ENCODE measurements at regions not wholly inside any gene's neighbourhood (a gene's known extent, or its start where the extent isn't known, plus 50 kb on each side); places are given as distances from the start of the nearest gene placed in this dataset.

DNA sequence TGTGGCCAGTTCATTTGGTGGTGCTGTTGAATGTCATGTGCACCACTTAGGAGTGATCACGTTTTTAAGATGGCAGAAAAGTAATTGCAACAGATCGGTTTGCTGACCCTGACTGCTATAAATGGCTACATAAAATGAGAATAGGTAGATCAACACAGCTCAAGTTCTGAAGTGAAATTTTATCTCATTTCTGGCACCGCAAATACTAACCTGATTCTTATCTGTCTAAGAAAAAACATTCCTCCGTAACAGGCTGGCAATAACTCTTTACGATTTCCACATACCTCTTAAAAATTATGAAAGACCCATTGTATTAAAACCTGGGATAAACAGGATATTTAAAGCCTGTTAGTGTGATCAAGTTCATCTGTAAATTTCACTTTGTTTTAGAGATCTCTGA is 387.5 kb downstream of the PDGFC start:
- TF ChIP-seq, protein P1, sequence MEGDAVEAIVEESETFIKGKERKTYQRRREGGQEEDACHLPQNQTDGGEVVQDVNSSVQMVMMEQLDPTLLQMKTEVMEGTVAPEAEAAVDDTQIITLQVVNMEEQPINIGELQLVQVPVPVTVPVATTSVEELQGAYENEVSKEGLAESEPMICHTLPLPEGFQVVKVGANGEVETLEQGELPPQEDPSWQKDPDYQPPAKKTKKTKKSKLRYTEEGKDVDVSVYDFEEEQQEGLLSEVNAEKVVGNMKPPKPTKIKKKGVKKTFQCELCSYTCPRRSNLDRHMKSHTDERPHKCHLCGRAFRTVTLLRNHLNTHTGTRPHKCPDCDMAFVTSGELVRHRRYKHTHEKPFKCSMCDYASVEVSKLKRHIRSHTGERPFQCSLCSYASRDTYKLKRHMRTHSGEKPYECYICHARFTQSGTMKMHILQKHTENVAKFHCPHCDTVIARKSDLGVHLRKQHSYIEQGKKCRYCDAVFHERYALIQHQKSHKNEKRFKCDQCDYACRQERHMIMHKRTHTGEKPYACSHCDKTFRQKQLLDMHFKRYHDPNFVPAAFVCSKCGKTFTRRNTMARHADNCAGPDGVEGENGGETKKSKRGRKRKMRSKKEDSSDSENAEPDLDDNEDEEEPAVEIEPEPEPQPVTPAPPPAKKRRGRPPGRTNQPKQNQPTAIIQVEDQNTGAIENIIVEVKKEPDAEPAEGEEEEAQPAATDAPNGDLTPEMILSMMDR (conservative IDR thresholded peaks at IDR 0.05; ENCODE audit: low read depth in 2 of 2) = no peak
- TF ChIP-seq REST (IDR thresholded peaks at IDR 0.05; ENCODE audit: unreplicated experiment) (no peak), EZH2 (IDR thresholded peaks at IDR 0.05; ENCODE audit: low read depth, unreplicated experiment) (no peak), POLR2AphosphoS5 (IDR thresholded peaks at IDR 0.05; ENCODE audit: low read depth) (no peak), JUNB (IDR thresholded peaks at IDR 0.05; ENCODE audit: unreplicated experiment) (no peak), ZNF331 (CRISPR knock-in tag; IDR thresholded peaks at IDR 0.05; ENCODE audit: low read depth) (no peak), EZH2phosphoT487 (IDR thresholded peaks at IDR 0.05; ENCODE audit: unreplicated experiment) (no peak)

Data from GM23338 (cell line).